ENCODE measurements at regions not wholly inside any gene's neighbourhood (a gene's known extent, or its start where the extent isn't known, plus 50 kb on each side); places are given as distances from the start of the nearest gene placed in this dataset.

GRCh38 chr16:6427621-6428020 is 905.0 kb upstream of the RBFOX1 start:
- no peak for DNase-seq
- H3K9me3 Mint-ChIP-seq: peaks cover 26% of the 10 kb centered on the region
- H3K4me3 Mint-ChIP-seq: no peak overlapping the region
- CTCF ChIA-PET: no interaction called here
- H3K4me1 Mint-ChIP-seq: no peaks in the 10 kb centered on the region
- no peaks in the 10 kb centered on the region for H3K36me3 Mint-ChIP-seq
- H3K27ac Mint-ChIP-seq: no peak overlapping the region
- H3K27me3 Mint-ChIP-seq: no peaks in the 10 kb centered on the region

- Mint-ChIP-seq H3K4me1 (no peaks in the 10 kb centered on the region), H3K27ac (no peak overlapping the region), H3K36me3 (no peaks in the 10 kb centered on the region), H3K4me3 (no peak overlapping the region), H3K9me3 (peaks cover 14% of the 10 kb centered on the region), H3K27me3 (no peaks in the 10 kb centered on the region)
- DNase-seq: no peak
- CTCF ChIA-PET: no interaction called here
These were observed 925.0 kb upstream of the RBFOX1 start for GRCh38 chr16:6407596-6407995.

DNA sequence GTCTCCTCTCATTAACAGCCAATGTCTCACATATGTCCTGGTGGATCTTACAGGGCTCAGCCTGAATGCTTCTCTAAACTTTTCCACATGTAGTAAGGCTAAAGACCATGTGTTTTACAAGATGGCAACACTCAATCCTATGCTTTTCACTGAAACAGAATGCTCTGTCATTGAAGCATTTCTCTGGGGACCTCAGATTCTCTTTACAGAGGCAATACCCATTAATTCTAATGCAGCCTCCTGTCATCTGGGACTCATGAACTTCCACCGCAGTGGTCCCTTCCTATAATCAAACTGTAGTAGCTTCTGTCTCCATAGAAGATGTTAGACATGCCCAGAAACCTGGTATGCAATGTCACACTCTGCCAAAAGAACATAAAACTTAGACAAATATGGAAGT is 926.6 kb upstream of the RBFOX1 start:
- CTCF ChIA-PET: no interaction called here
- H3K27me3 Mint-ChIP-seq: no peaks in the 10 kb centered on the region
- H3K9me3 Mint-ChIP-seq: peaks cover 12% of the 10 kb centered on the region
- DNase-seq: no peak
- no peak overlapping the region for H3K27ac Mint-ChIP-seq
- no peaks in the 10 kb centered on the region for H3K36me3 Mint-ChIP-seq
- no peak overlapping the region for H3K4me3 Mint-ChIP-seq
- H3K4me1 Mint-ChIP-seq: no peaks in the 10 kb centered on the region

- CTCF ChIA-PET: no interaction called here
- no peak for DNase-seq
- Mint-ChIP-seq H3K4me3 (no peak overlapping the region), H3K27me3 (no peaks in the 10 kb centered on the region), H3K27ac (no peak overlapping the region), H3K4me1 (no peaks in the 10 kb centered on the region), H3K9me3 (peaks cover 14% of the 10 kb centered on the region), H3K36me3 (peaks cover 2% of the 10 kb centered on the region)
These were observed 949.7 kb upstream of the RBFOX1 start for GRCh38 chr16:6382924-6383459.

GRCh38 chr16:6381896-6382295 is 950.7 kb upstream of the RBFOX1 start:
- Mint-ChIP-seq H3K4me3 (no peak overlapping the region), H3K27ac (no peak overlapping the region), H3K4me1 (no peaks in the 10 kb centered on the region), H3K27me3 (no peaks in the 10 kb centered on the region), H3K9me3 (peaks cover 12% of the 10 kb centered on the region), H3K36me3 (peaks cover 2% of the 10 kb centered on the region)
- CTCF ChIA-PET: no interaction called here
- no peak for DNase-seq

DNA sequence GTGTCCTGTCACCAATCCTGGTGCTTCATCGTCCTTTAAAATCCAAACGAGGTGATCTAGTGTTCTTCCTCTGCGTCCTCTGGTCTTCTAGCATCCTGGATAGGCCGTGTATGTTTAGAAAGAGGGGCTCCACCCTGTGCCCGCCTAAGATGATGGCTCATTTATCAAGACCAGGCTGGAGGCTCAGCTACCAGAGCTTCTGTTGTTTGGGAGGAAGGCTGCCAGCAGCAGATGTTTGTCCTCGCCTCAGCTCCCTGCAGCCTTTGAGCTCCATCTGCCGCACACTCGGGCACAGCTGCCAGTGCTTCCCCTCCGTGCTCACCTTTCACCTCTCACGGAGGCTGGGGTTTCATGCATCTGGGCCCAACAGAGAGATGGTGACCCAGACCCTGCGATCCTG is 954.7 kb upstream of the RBFOX1 start:
- H3K27ac Mint-ChIP-seq: no peak overlapping the region
- no peak overlapping the region for H3K4me3 Mint-ChIP-seq
- peaks cover 12% of the 10 kb centered on the region for H3K9me3 Mint-ChIP-seq
- no peaks in the 10 kb centered on the region for H3K27me3 Mint-ChIP-seq
- no peaks in the 10 kb centered on the region for H3K4me1 Mint-ChIP-seq
- no peak for DNase-seq
- H3K36me3 Mint-ChIP-seq: no peaks in the 10 kb centered on the region
- CTCF ChIA-PET: no interaction called here

GRCh38 chr16:6375465-6376075 is 957.1 kb upstream of the RBFOX1 start:
- Mint-ChIP-seq H3K4me3 (no peak overlapping the region), H3K36me3 (no peaks in the 10 kb centered on the region), H3K9me3 (peaks cover 13% of the 10 kb centered on the region), H3K27ac (no peak overlapping the region), H3K27me3 (no peaks in the 10 kb centered on the region), H3K4me1 (no peaks in the 10 kb centered on the region)
- CTCF ChIA-PET: no interaction called here
- DNase-seq: no peak

DNA sequence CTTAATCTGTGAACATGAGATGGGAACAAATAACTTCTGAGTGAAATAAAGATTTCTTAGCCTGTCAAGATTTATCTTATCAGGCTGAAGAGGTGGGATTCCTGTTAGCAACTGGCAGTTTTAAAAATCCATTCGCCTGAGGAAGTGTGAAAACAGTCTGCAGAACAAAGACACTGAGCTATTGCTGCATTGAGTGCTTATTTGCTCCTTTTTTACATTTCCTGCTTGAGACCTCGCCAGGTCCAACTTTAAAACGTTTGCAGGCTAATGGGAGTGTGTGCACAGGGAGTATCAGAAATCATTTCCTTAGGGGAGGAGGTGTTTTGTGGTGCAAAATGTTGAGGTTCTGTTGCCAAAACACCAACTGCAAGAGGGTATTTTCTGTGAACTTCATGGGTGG is 957.8 kb upstream of the RBFOX1 start:
- Mint-ChIP-seq H3K9me3 (peaks cover 13% of the 10 kb centered on the region), H3K4me1 (no peaks in the 10 kb centered on the region), H3K4me3 (no peak overlapping the region), H3K27me3 (no peaks in the 10 kb centered on the region), H3K36me3 (no peaks in the 10 kb centered on the region), H3K27ac (no peak overlapping the region)
- DNase-seq: no peak
- CTCF ChIA-PET: no interaction called here

GRCh38 chr16:6364846-6365245 is 967.8 kb upstream of the RBFOX1 start:
- Mint-ChIP-seq H3K9me3 (peaks cover 13% of the 10 kb centered on the region), H3K4me1 (no peaks in the 10 kb centered on the region), H3K4me3 (no peak overlapping the region), H3K27ac (no peak overlapping the region), H3K27me3 (no peaks in the 10 kb centered on the region), H3K36me3 (no peaks in the 10 kb centered on the region)
- DNase-seq: no peak
- CTCF ChIA-PET: no interaction called here

DNA sequence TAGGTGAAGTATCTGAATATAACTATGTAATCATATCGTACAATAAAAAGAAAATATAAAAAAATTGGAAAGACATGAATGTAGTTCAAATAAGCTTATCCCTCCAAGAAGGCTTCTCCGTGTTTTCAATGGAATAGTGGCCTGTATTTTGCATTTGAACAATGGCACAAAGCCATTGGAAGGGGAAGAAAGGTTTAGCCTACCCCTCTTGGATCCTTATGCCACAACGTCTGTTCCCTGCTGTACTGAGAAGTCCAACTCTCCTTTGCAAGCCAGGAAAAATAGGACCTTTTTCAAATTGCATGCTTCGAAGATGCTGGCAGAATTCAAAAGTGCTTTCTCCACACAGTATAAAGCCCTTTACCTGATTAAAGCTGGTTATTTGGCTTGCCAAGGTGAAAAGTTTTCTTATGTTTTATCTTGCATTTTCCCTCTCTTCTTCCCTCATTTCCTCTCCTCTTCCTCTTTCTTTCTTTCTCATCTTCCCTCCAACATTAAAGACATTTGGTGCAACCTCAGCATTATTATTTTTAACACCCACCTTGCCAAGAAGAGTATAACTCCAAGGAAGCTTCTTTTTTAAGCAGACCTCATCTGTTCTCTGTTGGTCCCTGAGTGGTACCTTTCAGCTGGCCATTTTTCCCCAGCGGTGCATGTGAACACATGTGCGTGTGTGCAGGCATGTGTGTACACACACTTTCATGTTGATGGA is 968.6 kb upstream of the RBFOX1 start:
- no peak overlapping the region for H3K27ac Mint-ChIP-seq
- no peaks in the 10 kb centered on the region for H3K27me3 Mint-ChIP-seq
- no peaks in the 10 kb centered on the region for H3K4me1 Mint-ChIP-seq
- DNase-seq: no peak
- CTCF ChIA-PET: no interaction called here
- no peaks in the 10 kb centered on the region for H3K36me3 Mint-ChIP-seq
- H3K4me3 Mint-ChIP-seq: no peak overlapping the region
- peaks cover 15% of the 10 kb centered on the region for H3K9me3 Mint-ChIP-seq

DNA sequence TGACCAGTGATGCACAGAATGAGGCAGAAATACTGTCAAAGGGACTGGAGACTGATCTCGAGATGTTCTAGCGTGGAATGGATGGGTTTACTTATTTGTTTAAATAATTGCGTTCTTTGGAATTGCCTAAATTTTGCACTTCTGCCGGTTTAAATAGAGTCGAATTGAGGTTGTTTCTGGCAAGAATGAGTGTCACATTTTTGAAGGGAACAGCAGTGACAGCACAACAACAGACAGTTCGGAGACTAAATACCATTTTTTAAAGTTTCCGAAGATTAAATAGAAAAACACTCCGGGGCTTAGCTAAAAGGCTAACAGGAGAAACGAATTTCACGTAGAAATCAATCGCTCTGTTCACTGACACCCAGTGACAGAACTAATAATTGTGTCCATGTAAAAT is 969.2 kb upstream of the RBFOX1 start:
- no peaks in the 10 kb centered on the region for H3K36me3 Mint-ChIP-seq
- no peaks in the 10 kb centered on the region for H3K27me3 Mint-ChIP-seq
- peaks cover 12% of the 10 kb centered on the region for H3K9me3 Mint-ChIP-seq
- H3K4me3 Mint-ChIP-seq: no peak overlapping the region
- H3K27ac Mint-ChIP-seq: no peak overlapping the region
- DNase-seq: no peak
- CTCF ChIA-PET: no interaction called here
- no peaks in the 10 kb centered on the region for H3K4me1 Mint-ChIP-seq

DNA sequence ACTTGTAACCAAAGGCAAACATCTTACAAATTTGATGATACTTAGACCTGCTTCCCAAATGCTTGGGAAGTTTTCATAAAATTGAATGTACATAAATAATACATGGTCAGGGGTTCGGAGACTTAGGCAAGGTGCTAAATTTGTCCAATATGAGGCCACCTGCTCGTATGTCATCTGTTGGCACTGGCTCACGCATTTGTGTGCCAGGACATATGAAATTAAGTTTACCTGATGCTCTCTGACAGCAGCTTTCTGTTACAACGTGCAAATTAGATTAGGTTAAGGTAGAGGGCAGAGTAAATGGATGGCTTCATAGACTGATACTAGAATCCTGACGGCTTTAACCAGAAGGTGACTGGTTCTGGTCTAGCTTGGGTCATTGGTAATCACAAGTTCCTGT is 970.3 kb upstream of the RBFOX1 start:
- H3K4me3 Mint-ChIP-seq: no peak overlapping the region
- no peak for DNase-seq
- no peaks in the 10 kb centered on the region for H3K27me3 Mint-ChIP-seq
- no peaks in the 10 kb centered on the region for H3K4me1 Mint-ChIP-seq
- no peaks in the 10 kb centered on the region for H3K36me3 Mint-ChIP-seq
- H3K9me3 Mint-ChIP-seq: peaks cover 11% of the 10 kb centered on the region
- H3K27ac Mint-ChIP-seq: no peak overlapping the region
- CTCF ChIA-PET: no interaction called here

DNA sequence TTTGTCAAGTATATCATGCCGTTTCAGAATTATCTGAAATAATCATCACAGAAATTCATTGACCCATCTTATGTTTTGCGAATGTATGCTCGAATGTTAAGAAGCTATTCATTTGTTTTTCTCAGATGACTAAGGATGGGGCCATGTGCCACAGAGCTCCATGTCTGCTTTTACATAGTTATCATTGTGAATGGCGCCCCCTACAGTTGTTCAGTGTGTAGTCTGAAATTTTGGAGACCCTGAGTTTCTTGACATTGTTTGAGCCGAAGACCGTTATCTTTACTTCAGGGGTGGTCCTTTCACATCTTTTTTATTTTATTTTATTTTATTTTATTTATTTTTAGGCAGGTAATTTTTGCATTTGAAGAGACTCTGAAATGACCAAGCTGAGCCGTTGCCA is 972.0 kb upstream of the RBFOX1 start:
- CTCF ChIA-PET: no interaction called here
- DNase-seq: no peak
- peaks cover 11% of the 10 kb centered on the region for H3K9me3 Mint-ChIP-seq
- H3K27me3 Mint-ChIP-seq: no peaks in the 10 kb centered on the region
- no peaks in the 10 kb centered on the region for H3K36me3 Mint-ChIP-seq
- H3K4me1 Mint-ChIP-seq: no peaks in the 10 kb centered on the region
- no peak overlapping the region for H3K4me3 Mint-ChIP-seq
- no peak overlapping the region for H3K27ac Mint-ChIP-seq

DNA sequence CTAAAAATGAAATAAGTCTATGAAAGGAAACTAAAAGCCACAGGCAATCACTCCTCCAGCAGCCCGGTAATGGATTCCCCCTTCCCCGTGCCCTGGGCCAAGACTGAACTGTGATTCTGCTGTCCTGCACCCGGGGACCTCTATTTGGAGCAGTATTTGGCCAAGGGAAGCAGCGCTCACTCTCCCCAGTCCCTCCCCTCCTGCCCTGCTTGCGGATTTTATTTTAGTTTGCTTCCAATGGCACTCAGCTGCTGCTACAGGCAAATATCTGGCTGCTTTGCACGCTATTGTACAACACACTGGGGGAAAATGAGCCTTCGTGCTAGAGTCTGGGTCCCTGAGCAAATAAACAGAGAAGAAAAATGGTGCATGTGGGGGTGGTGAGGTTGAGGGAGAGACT is 975.7 kb upstream of the RBFOX1 start:
- H3K4me1 Mint-ChIP-seq: no peaks in the 10 kb centered on the region
- no peak for DNase-seq
- H3K36me3 Mint-ChIP-seq: no peaks in the 10 kb centered on the region
- CTCF ChIA-PET: no interaction called here
- H3K27me3 Mint-ChIP-seq: no peaks in the 10 kb centered on the region
- H3K4me3 Mint-ChIP-seq: no peak overlapping the region
- H3K9me3 Mint-ChIP-seq: peaks cover 13% of the 10 kb centered on the region
- no peak overlapping the region for H3K27ac Mint-ChIP-seq

GRCh38 chr16:6349725-6350124 is 982.9 kb upstream of the RBFOX1 start:
- H3K27me3 Mint-ChIP-seq: no peaks in the 10 kb centered on the region

More at GRCh38 chr16:6349725-6350124, 982.9 kb upstream of the RBFOX1 start:
- Mint-ChIP-seq H3K9me3 (peaks cover 18% of the 10 kb centered on the region), H3K27ac (no peak overlapping the region), H3K36me3 (no peaks in the 10 kb centered on the region), H3K4me1 (no peaks in the 10 kb centered on the region), H3K4me3 (no peak overlapping the region)
- no peak for DNase-seq
- CTCF ChIA-PET: no interaction called here
